HPDE6-E6E7 (cell line): ENCODE measurements at regions not wholly inside any gene's neighbourhood (a gene's known extent, or its start where the extent isn't known, plus 50 kb on each side); places are given as distances from the start of the nearest gene placed in this dataset.
"Not testable (repeated sequence)": the region's sequence is repeated elsewhere in the genome, so short reads cannot be mapped to it uniquely, and the experiment has no call there.

ENCODE experiments used
- DNase-seq: peaks from one replicate; pipeline ENCODE4 v3.0.0; 2011; ENCODE audit warnings: missing footprints; ENCODE audit errors: extremely low spot score

GRCh38 chr3:139238281-139239030 is 105.4 kb upstream of the MRPS22 start:
- DNase-seq, result no peak

GRCh38 chr3:139239550-139239949 is 104.3 kb upstream of the MRPS22 start:
- no peak for DNase-seq

GRCh38 chr3:139241783-139242182 is 102.0 kb upstream of the MRPS22 start:
- DNase-seq, result no peak

- DNase-seq, result no peak
Measured at GRCh38 chr3:139243710-139244109, 100.1 kb upstream of the MRPS22 start.

GRCh38 chr3:139248593-139249255 is 95.1 kb upstream of the MRPS22 start:
- DNase-seq, result no peak

- DNase-seq, result no peak
Measured at GRCh38 chr3:139251529-139251928, 92.3 kb upstream of the MRPS22 start.

- DNase-seq, result no peak
Measured at GRCh38 chr3:139252719-139253118, 91.1 kb upstream of the MRPS22 start.

- no peak for DNase-seq
Measured at GRCh38 chr3:139258276-139258675, 85.5 kb upstream of the MRPS22 start.

- DNase-seq, result no peak
Measured at GRCh38 chr3:139259398-139259797, 84.4 kb upstream of the MRPS22 start.

- DNase-seq, result no peak
Measured at GRCh38 chr3:139260041-139260486, 83.8 kb upstream of the MRPS22 start.

GRCh38 chr3:139260793-139261736 is 82.8 kb upstream of the MRPS22 start:
- no peak for DNase-seq

GRCh38 chr3:139261754-139262586 is 81.8 kb upstream of the MRPS22 start:
- no peak for DNase-seq

GRCh38 chr3:139263798-139264197 is 80.0 kb upstream of the MRPS22 start:
- DNase-seq, result no peak

- DNase-seq, result no peak
Measured at GRCh38 chr3:139264375-139264774, 79.4 kb upstream of the MRPS22 start.

- DNase-seq, result no peak
Measured at GRCh38 chr3:139265131-139266016, 78.4 kb upstream of the MRPS22 start.

GRCh38 chr3:139267300-139268246 is 76.2 kb upstream of the MRPS22 start:
- no peak for DNase-seq

- DNase-seq, result no peak
Measured at GRCh38 chr3:139269984-139270383, 73.8 kb upstream of the MRPS22 start.

GRCh38 chr3:139270652-139271051 is 73.2 kb upstream of the MRPS22 start:
- DNase-seq, result not testable (repeated sequence)

- DNase-seq, result no peak
Measured at GRCh38 chr3:139280027-139280671, 63.7 kb upstream of the MRPS22 start.
